ENCODE measurements at regions not wholly inside any gene's neighbourhood (a gene's known extent, or its start where the extent isn't known, plus 50 kb on each side); places are given as distances from the start of the nearest gene placed in this dataset.

- no peak for DNase-seq (ENCODE audit: low spot score)
Observed at GRCh38 chr1:164137273-164137925, 421.6 kb upstream of the PBX1 start.

DNA sequence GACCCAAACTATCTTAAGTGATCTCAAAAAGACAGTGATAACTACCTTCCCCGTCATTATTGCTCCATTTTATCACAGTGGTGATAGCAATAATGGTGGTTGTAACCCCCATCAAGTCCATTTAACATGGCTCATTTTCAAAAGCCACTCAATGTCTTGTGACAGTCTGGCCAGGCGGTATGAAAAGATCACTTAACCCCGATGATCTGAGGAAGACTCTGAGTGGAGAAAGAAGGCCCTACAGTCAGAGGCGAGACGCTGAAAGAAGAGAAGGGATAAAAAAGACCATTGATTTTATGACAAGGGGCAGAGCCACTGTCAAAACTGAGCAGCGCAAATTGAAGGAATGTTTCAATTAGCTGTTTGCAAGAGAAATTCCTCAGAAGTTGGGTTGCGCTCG is 417.2 kb upstream of the PBX1 start:
- DNase-seq (ENCODE audit: low spot score) = no peak

GRCh38 chr1:164154622-164155021 is 404.4 kb upstream of the PBX1 start:
- DNase-seq (ENCODE audit: low spot score) = no peak

DNA sequence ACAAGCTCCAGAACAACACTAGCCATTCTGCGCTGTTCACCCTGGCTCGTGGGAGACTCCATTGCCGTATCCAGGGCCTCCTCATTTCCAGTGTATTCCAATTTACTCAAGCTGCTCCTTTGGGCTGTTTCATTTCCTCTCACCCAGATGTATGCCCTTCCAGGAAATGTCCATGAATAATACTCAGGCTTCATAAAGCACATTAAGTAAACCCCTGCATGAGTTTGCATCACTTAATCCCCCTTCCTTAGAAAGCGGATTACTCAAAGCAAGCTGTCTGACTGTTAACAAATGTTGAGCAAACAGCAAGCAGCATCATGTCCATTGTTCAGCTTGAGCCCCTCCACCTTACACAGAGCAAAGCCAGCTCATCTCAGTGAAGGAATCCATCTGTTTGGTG is 403.6 kb upstream of the PBX1 start:
- DNase-seq (ENCODE audit: low spot score) = no peak

DNA sequence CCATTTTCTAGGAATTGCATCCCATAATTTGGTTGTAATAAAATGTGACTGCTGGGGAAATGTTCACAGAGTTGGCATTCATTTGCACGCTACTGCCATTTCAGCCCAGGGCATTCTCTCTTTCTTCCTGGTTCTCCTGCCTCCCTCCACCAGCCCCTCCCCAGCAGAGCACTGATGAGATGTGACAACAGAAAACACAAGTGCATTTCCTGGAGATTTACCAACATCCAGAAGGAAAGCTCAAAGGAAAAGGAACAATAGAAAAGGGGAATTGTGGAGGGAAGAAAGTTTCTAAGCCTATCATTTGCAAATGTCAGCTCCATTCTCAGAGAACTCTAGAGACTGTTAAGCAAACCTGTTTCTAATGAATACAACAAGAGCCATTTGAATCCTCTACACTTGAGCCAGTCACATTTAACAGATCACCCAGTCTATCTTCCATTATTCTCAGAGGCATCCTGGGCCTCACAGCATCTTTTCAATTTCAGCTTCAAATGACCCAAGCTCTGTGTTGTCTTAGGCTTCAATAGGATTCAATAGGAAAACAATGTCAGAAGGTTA is 395.6 kb upstream of the PBX1 start:
- DNase-seq (ENCODE audit: low spot score) = no peak

DNA sequence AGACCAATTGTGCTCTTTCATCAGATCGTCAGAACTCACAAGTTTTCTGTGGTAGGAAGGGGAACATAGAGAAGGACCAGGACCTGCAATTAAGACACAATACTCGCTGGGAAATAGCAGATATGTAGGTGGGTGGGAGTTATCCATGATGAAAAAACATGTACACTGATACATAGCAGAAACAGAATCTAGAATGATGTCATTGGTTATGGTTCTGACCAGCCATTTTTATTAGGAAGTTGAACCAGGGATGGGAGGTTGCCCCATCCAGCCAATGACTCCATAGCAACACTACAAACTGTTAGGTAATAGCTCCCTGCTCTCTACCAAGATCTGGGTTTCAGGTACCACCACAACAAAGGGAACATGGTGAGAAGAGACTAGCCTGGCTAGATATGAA is 393.5 kb upstream of the PBX1 start:
- no peak for DNase-seq (ENCODE audit: low spot score)

DNA sequence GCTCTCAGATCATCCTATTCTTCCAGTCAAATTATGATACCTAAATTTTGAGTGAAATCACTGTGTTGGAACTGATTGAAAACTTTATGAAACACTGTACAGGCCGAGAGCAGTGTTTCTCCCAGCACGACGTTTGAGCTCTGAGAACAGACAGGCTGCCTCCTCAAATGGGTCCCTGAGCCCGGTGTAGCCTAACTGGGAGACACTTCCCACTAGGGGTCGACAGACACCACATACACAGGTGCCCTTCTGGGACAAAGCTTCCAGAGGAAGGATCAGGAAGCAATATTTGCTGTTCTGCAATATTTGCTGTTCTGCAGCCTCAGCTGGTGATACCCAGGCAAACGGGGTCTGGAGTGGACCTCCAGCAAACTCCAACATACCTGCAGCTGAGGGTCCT is 392.5 kb upstream of the PBX1 start:
- DNase-seq (ENCODE audit: low spot score) = peak; percentile 19

- no peak for DNase-seq (ENCODE audit: low spot score)
Observed at GRCh38 chr1:164177118-164177517, 381.9 kb upstream of the PBX1 start.

GRCh38 chr1:164180824-164181223 is 378.2 kb upstream of the PBX1 start:
- no peak for DNase-seq (ENCODE audit: low spot score)

DNA sequence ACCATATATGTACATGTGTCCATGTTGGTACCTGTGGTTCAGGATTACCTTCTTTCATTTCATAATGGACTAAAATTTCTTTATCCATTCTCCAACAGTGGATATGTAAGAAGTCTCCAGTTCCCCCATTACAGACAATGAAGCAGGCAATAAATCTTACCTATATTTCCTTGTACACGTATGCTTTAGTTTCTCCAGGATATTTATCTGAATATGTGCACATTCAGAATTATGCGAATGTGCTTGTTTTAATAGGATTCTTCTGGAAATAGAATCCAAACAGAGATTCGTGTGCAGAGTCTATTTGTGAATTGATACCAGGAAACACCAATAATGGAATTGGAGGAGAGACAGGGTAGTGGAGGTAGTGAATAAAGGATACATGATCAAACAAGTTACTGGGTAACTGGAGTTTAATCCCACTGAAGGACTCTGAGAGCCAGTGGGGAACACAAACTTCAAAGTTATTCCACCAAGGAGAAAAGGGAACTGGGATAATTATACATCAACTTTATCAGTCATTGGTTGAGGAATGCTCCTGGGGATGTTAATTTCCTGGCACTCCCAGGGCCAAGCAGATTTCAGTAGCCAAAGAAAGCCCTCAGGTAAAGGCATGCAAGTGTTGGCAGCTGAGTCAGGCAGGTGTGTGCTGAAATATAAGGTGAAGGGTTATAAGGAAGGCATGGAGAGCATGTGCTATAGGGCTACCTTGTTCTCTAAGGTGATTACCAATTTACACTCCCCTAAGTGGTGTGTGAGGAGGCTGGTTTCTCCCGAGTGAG is 374.9 kb upstream of the PBX1 start:
- no peak for DNase-seq (ENCODE audit: low spot score)

DNA sequence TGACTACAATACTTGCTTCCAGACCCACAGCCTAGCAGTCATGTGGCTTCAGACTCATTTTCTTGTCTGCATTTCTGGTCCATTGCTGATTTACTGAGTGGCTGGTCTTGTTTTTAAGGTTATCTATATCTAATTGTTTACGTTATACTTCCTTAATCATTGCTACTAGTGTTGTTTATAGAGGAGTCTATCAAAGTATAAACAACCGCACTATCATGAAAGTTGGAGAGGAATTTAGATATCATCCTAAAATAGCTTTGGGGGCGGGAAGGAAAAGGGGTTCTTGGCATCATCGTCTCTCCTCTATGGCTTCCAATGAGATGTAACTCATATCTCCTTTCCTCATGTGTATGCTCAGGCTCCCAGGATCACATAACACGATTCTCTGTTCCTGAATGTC is 372.1 kb upstream of the PBX1 start:
- DNase-seq (ENCODE audit: low spot score) = no peak

DNA sequence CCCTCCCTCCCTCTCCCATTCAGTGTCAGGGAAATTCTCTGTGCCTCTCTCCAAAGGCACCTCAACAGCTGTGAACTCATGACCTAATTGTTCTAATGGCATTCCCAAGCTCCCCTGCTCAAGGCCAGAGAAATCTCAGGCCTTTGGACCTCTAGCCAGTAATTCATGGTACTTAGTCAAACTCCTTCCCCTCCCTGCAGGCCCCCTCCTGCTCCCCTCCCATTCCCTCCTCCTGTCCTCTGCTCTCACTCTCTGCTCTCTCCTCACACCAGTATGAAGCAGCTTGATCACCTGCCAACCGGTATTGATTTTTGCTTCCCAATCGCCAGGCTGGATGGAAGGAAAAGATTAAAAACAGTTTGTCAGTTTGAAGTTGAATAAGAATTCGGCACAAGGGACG is 370.5 kb upstream of the PBX1 start:
- DNase-seq (ENCODE audit: low spot score) = no peak

DNA sequence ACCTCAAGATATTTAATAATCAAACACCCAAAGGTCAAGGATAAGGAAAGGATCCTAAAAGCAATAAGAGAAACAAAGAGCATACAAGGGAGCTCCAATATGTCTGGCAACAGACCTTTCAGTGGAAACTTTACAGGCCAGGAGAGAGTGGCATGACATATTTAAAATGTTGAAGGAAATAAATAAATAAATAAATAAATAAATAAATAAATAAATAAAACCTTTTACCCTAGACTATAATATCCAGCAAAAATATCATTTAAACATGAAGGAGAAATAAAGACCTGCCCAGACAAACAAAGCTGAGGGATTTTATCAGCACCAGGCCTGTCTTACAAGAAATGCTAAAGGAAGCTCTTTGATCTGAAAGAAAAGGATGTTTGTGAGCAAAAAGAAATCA is 367.8 kb upstream of the PBX1 start:
- DNase-seq (ENCODE audit: low spot score) = no peak

GRCh38 chr1:164210211-164210739 is 348.7 kb upstream of the PBX1 start:
- DNase-seq (ENCODE audit: low spot score) = no peak

- DNase-seq (ENCODE audit: low spot score) = no peak
Observed at GRCh38 chr1:164223378-164223777, 335.6 kb upstream of the PBX1 start.

DNA sequence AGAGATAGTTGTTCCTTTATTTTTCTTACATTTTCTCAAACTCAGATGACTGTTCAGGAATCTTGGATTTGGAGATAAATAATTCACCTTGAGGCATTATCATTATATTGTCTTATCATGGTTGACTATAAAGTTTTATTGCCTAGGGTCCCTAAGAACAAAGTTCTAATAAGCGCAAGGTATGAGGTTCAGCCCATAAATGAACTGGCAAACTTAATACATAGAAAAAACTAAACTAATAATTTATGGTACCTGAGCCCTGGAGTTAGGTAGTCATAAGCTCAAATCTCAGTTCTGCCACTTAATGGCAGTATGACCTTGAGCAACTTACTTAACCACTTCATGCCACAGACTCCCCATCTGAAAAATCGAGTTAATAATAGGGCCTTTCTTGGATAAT is 334.0 kb upstream of the PBX1 start:
- DNase-seq (ENCODE audit: low spot score) = no peak

DNA sequence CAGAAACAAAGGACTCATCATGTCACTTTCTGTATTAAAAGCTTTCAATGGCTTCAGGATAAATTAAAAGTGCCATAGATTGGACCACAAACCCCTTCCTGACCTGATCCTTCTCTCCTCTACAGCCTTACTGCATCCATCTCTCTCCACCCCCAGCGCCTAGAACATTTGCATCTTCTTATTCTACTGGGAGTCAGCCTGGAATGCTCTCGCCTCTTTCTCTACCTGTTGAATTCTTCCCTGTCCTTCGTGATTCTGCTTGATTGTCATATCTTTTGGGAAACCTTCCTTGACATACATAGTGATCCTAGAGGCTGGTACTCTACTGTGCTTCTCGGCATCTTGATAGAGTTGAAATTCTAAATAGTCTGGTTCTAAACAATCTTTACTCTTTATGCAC is 332.0 kb upstream of the PBX1 start:
- no peak for DNase-seq (ENCODE audit: low spot score)

DNA sequence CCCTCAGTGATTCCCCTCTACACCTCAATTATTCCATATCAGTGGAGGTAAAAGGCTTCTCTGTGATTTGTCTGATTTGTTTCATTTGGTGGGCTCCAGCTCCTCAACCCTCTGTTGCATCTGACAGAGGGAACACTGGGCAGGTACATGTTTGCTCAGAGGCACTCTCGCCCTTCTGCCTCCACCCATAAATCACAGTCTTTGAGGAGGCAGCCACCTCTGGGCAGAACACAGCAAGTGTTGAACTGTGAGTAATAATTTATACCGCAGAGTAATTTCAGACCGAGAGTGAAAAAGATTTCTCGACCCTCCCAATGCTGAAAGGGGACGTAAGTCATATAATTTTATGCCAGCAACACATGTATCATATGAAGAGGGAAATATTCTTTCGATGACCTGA is 330.1 kb upstream of the PBX1 start:
- DNase-seq (ENCODE audit: low spot score) = no peak

DNA sequence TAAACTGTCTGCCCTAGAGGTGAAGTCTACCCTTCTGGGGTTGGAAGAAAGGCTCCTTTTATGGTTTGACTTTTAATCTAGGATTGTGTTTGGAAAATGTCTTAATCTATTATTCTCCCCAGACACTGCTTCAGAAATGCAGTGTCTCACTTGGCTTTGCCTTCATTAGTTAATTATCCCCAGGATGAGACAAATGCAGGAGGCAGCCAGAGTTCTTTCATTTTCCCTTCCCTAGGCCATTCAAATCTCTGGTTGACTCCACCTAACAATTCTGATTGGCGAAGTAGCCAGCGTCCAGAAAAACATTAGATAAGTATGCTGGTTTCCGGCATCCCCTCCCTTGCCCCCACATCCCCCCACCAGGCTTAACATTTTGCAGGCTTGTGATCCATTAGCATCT is 325.8 kb upstream of the PBX1 start:
- no peak for DNase-seq (ENCODE audit: low spot score)

GRCh38 chr1:164240081-164240480 is 318.9 kb upstream of the PBX1 start:
- DNase-seq (ENCODE audit: low spot score) = peak; percentile 21

DNA sequence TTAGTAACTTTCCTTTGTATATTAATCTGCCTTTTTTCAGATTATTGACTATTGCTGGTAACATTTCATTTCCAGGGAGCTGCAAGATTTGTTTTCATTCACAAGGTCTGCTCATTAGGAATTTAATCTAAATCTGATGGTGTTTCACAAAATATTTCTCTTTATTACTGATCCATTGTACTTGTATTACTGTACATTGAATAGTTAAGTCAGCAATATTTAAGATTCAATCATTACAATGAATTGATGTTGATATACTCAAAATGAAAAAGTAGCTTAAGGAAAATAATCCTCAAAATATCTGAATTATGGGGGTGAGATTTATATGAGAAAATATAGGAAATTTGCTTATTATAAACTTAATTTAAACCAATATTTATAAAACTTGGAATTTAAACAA is 308.6 kb upstream of the PBX1 start:
- DNase-seq (ENCODE audit: low spot score) = no peak

- no peak for DNase-seq (ENCODE audit: low spot score)
Observed at GRCh38 chr1:164256456-164256855, 302.5 kb upstream of the PBX1 start.

- no peak for DNase-seq (ENCODE audit: low spot score)
Observed at GRCh38 chr1:164261691-164262240, 297.2 kb upstream of the PBX1 start.
